ENCODE measurements at regions not wholly inside any gene's neighbourhood (a gene's known extent, or its start where the extent isn't known, plus 50 kb on each side); places are given as distances from the start of the nearest gene placed in this dataset.

GRCh38 chr17:13160790-13161189, 143.0 kb upstream of the ELAC2 start:
- Histone ChIP-seq H3K36me3 (no peaks in the 10 kb centered on the region), H3K27me3 (ENCODE audit: insufficient read depth, low read depth, severe bottlenecking) (no peaks in the 10 kb centered on the region), H3K27ac (no peak overlapping the region), H3K9me3 (ENCODE audit: severe bottlenecking) (peaks cover 3% of the 10 kb centered on the region), H3K4me3 (ENCODE audit: low read depth, low read length) (no peak overlapping the region)
- no peak for DNase-seq
- no peak for TF ChIP-seq CTCF (IDR thresholded peaks at IDR 0.05; ENCODE audit: low read depth, low read length)

- Histone ChIP-seq H3K4me3 (ENCODE audit: low read depth, low read length) (no peak overlapping the region), H3K27ac (no peak overlapping the region), H3K36me3 (no peaks in the 10 kb centered on the region), H3K9me3 (ENCODE audit: severe bottlenecking) (peaks cover 3% of the 10 kb centered on the region), H3K27me3 (ENCODE audit: insufficient read depth, low read depth, severe bottlenecking) (no peaks in the 10 kb centered on the region)
- no peak for TF ChIP-seq CTCF (IDR thresholded peaks at IDR 0.05; ENCODE audit: low read depth, low read length)
- DNase-seq: no peak
Observed at GRCh38 chr17:13160296-13160695, 142.5 kb upstream of the ELAC2 start.

- TF ChIP-seq CTCF (IDR thresholded peaks at IDR 0.05; ENCODE audit: low read depth, low read length): no peak
- H3K27ac ChIP-seq: no peak overlapping the region
Observed at GRCh38 chr17:13158494-13159240, 140.8 kb upstream of the ELAC2 start.

GRCh38 chr17:13157656-13158055, 139.8 kb upstream of the ELAC2 start:
- TF ChIP-seq CTCF (IDR thresholded peaks at IDR 0.05; ENCODE audit: low read depth, low read length): no peak
- Histone ChIP-seq H3K27me3 (ENCODE audit: insufficient read depth, low read depth, severe bottlenecking) (no peaks in the 10 kb centered on the region), H3K9me3 (ENCODE audit: severe bottlenecking) (peaks cover 6% of the 10 kb centered on the region), H3K27ac (no peak overlapping the region), H3K36me3 (no peaks in the 10 kb centered on the region), H3K4me3 (ENCODE audit: low read depth, low read length) (no peak overlapping the region)
- DNase-seq: no peak

More at GRCh38 chr17:13158494-13159240, 140.8 kb upstream of the ELAC2 start:
- no peak for DNase-seq
- Histone ChIP-seq H3K36me3 (no peaks in the 10 kb centered on the region), H3K4me3 (ENCODE audit: low read depth, low read length) (no peak overlapping the region), H3K9me3 (ENCODE audit: severe bottlenecking) (peaks cover 3% of the 10 kb centered on the region), H3K27me3 (ENCODE audit: insufficient read depth, low read depth, severe bottlenecking) (no peaks in the 10 kb centered on the region)

- Histone ChIP-seq H3K4me3 (ENCODE audit: low read depth, low read length) (no peak overlapping the region), H3K27me3 (ENCODE audit: insufficient read depth, low read depth, severe bottlenecking) (no peaks in the 10 kb centered on the region), H3K27ac (no peak overlapping the region), H3K36me3 (no peaks in the 10 kb centered on the region), H3K9me3 (ENCODE audit: severe bottlenecking) (peaks cover 9% of the 10 kb centered on the region)
- no peak for TF ChIP-seq CTCF (IDR thresholded peaks at IDR 0.05; ENCODE audit: low read depth, low read length)
- no peak for DNase-seq
Observed at GRCh38 chr17:13154930-13155329, 137.1 kb upstream of the ELAC2 start.

- no peak overlapping the region for H3K27ac ChIP-seq
Observed at GRCh38 chr17:13154398-13154797, 136.6 kb upstream of the ELAC2 start.

More at GRCh38 chr17:13154398-13154797, 136.6 kb upstream of the ELAC2 start:
- no peak for TF ChIP-seq CTCF (IDR thresholded peaks at IDR 0.05; ENCODE audit: low read depth, low read length)
- Histone ChIP-seq H3K27me3 (ENCODE audit: insufficient read depth, low read depth, severe bottlenecking) (no peaks in the 10 kb centered on the region), H3K9me3 (ENCODE audit: severe bottlenecking) (peaks cover 9% of the 10 kb centered on the region), H3K4me3 (ENCODE audit: low read depth, low read length) (no peak overlapping the region), H3K36me3 (no peaks in the 10 kb centered on the region)
- no peak for DNase-seq
